ENCODE measurements at regions not wholly inside any gene's neighbourhood (a gene's known extent, or its start where the extent isn't known, plus 50 kb on each side); places are given as distances from the start of the nearest gene placed in this dataset.
"Not testable (repeated sequence)": the region's sequence is repeated elsewhere in the genome, so short reads cannot be mapped to it uniquely, and the experiment has no call there.

DNA sequence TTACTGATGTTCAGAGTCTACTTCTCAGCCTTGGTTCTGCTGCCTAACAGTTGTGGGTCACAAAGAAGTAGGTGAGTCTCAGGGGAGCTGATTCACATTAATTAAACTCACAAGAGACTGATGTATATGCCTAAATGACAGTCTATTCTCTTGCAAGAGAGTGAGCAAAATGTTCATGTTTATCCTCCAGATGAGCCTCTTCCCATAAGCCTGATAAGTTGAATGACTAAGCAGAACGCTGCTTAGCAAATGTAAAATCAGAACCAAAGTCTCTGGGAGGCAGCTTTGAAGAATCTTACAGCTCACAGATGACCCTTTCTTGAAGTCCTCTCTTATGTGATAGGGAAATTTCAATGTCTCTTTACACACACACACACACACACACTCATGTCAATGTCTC is 1092.2 kb downstream of the TYW1 start:
- no peak for DNase-seq (ENCODE audit: low read depth)
- no peak overlapping the region for H3K4me3 ChIP-seq (ENCODE audit: low read depth, low read length)
- H3K36me3 ChIP-seq (ENCODE audit: control insufficient read depth, insufficient read depth, low read length) = no peaks in the 10 kb centered on the region
- H3K27me3 ChIP-seq (ENCODE audit: control insufficient read depth, insufficient read depth, low read length) = no peaks in the 10 kb centered on the region
- TF ChIP-seq, protein P1, sequence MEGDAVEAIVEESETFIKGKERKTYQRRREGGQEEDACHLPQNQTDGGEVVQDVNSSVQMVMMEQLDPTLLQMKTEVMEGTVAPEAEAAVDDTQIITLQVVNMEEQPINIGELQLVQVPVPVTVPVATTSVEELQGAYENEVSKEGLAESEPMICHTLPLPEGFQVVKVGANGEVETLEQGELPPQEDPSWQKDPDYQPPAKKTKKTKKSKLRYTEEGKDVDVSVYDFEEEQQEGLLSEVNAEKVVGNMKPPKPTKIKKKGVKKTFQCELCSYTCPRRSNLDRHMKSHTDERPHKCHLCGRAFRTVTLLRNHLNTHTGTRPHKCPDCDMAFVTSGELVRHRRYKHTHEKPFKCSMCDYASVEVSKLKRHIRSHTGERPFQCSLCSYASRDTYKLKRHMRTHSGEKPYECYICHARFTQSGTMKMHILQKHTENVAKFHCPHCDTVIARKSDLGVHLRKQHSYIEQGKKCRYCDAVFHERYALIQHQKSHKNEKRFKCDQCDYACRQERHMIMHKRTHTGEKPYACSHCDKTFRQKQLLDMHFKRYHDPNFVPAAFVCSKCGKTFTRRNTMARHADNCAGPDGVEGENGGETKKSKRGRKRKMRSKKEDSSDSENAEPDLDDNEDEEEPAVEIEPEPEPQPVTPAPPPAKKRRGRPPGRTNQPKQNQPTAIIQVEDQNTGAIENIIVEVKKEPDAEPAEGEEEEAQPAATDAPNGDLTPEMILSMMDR (IDR thresholded peaks at IDR 0.05; ENCODE audit: insufficient read depth, low read length, poor library complexity, severe bottlenecking) = no peak

DNA sequence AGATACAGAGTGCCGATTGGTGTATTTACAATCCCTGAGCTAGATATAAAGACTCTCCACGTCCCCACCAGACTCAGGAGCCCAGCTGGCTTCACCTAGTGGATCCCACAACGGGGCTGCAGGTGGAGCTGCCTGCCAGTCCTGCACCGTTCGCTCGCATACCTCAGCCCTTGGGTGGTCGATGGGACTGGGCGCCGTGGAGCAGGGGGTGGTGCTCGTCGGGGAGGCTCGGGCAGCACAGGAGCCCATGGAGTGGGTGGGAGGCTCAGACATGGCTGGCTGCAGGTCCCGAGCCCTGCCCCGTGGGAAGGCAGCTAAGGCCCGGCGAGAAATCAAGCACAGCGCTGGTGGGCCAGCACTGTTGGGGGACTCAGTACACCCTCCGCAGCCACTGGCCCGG is 1093.6 kb downstream of the TYW1 start:
- not testable (repeated sequence) for H3K4me3 ChIP-seq (ENCODE audit: low read depth, low read length); H3K27me3 ChIP-seq (ENCODE audit: control insufficient read depth, insufficient read depth, low read length); DNase-seq (ENCODE audit: low read depth); H3K36me3 ChIP-seq (ENCODE audit: control insufficient read depth, insufficient read depth, low read length)

DNA sequence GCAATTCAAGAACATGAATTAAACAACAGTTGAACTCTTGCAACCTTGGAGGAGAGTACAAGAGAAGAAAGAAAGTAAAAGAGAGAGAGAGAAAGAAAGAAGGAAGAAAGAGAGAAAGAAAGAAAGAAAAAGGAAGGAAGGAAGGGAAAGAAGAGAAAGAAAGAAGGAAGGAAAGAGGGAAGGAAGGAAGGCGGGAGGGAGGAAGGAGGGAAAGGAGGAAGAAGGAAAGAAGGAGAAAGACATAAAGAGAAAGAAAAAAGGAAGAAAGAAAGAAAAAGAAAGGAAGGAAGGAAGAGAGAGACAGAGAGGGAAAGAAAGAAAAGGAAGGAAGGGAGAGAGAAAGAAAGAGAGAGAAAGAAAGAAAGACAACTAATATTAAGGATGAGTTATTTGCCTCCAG is 1106.7 kb downstream of the TYW1 start:
- Histone ChIP-seq H3K36me3 (ENCODE audit: control insufficient read depth, insufficient read depth, low read length) (no peaks in the 10 kb centered on the region), H3K27me3 (ENCODE audit: control insufficient read depth, insufficient read depth, low read length) (no peaks in the 10 kb centered on the region), H3K4me3 (ENCODE audit: low read depth, low read length) (no peak overlapping the region)
- no peak for DNase-seq (ENCODE audit: low read depth)
- TF ChIP-seq, protein P1 (IDR thresholded peaks at IDR 0.05; ENCODE audit: insufficient read depth, low read length, poor library complexity, severe bottlenecking) = no peak

DNA sequence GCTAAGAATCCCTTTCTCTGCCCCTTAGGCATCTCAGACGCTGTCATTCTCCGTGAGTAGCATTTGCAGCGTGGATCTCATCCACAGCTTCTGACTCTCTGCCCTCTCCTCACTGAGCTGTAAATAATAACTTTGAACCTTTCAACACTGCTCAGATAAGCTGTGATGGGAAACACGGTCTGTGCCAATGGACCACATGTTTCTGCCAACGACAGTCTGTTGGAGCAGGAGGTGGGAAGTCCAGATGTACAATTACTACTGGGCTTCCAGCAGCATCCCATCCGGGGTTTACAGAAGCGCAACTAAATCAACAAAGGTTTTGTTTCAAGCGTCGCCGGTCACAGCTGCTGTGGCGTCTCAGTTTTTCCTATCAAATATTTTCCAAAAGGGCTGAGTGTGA is 1110.6 kb downstream of the TYW1 start:
- no peak overlapping the region for H3K4me3 ChIP-seq (ENCODE audit: low read depth, low read length)
- no peaks in the 10 kb centered on the region for H3K36me3 ChIP-seq (ENCODE audit: control insufficient read depth, insufficient read depth, low read length)
- H3K27me3 ChIP-seq (ENCODE audit: control insufficient read depth, insufficient read depth, low read length) = no peaks in the 10 kb centered on the region
- DNase-seq (ENCODE audit: low read depth) = no peak
- TF ChIP-seq, protein P1 (IDR thresholded peaks at IDR 0.05; ENCODE audit: insufficient read depth, low read length, poor library complexity, severe bottlenecking) = no peak

DNA sequence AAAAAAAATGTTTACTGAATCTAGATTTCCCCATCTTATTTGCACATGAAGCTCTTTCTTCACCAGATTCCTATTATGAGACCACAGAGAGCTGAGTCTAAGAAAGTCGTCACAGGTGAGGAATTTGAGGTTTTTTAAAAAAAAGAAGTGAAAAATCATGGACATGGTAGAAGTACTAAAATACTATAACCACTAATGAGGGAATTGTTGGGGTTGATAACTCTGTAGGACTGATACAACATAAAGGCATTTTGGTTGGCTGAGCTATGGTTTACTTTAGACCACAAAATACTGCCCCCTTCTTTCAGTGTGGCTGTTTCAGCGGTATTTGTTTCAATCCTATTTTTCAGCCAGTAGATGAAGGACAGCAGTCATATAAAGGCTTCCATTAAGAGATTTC is 1111.3 kb downstream of the TYW1 start:
- peak; percentile 38 for DNase-seq (ENCODE audit: low read depth)
- H3K36me3 ChIP-seq (ENCODE audit: control insufficient read depth, insufficient read depth, low read length) = no peaks in the 10 kb centered on the region
- H3K4me3 ChIP-seq (ENCODE audit: low read depth, low read length) = no peak overlapping the region
- H3K27me3 ChIP-seq (ENCODE audit: control insufficient read depth, insufficient read depth, low read length) = no peaks in the 10 kb centered on the region
- TF ChIP-seq, protein P1 (IDR thresholded peaks at IDR 0.05; ENCODE audit: insufficient read depth, low read length, poor library complexity, severe bottlenecking) = no peak

DNA sequence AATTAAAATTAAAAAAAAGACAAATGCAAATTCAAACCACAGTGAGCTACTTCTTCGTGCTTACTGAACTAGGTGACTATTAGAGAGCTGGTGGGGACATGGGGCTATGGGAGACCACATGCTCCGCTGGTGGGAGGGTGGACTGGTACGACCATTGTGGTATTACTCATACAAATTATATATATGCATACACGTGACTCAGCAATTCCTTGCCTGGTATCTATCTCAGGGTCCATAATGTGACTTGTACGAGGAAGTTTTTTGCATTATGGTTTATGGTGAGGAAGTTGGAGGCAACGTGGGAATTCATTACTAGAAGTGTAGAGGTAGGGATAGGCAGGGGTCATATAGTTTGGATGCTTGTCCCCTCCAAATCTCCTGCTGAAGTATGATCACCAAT is 1112.7 kb downstream of the TYW1 start:
- TF ChIP-seq, protein P1 (IDR thresholded peaks at IDR 0.05; ENCODE audit: insufficient read depth, low read length, poor library complexity, severe bottlenecking) = no peak
- Histone ChIP-seq H3K36me3 (ENCODE audit: control insufficient read depth, insufficient read depth, low read length) (no peaks in the 10 kb centered on the region), H3K4me3 (ENCODE audit: low read depth, low read length) (no peak overlapping the region), H3K27me3 (ENCODE audit: control insufficient read depth, insufficient read depth, low read length) (no peaks in the 10 kb centered on the region)
- no peak for DNase-seq (ENCODE audit: low read depth)
